ENCODE measurements at regions not wholly inside any gene's neighbourhood (a gene's known extent, or its start where the extent isn't known, plus 50 kb on each side); places are given as distances from the start of the nearest gene placed in this dataset.
"Not testable (repeated sequence)": the region's sequence is repeated elsewhere in the genome, so short reads cannot be mapped to it uniquely, and the experiment has no call there.

- FAIRE-seq: no peak
Measured at GRCh38 chr15:20345401-20345958, 196.1 kb downstream of the GOLGA6L6 start.

DNA sequence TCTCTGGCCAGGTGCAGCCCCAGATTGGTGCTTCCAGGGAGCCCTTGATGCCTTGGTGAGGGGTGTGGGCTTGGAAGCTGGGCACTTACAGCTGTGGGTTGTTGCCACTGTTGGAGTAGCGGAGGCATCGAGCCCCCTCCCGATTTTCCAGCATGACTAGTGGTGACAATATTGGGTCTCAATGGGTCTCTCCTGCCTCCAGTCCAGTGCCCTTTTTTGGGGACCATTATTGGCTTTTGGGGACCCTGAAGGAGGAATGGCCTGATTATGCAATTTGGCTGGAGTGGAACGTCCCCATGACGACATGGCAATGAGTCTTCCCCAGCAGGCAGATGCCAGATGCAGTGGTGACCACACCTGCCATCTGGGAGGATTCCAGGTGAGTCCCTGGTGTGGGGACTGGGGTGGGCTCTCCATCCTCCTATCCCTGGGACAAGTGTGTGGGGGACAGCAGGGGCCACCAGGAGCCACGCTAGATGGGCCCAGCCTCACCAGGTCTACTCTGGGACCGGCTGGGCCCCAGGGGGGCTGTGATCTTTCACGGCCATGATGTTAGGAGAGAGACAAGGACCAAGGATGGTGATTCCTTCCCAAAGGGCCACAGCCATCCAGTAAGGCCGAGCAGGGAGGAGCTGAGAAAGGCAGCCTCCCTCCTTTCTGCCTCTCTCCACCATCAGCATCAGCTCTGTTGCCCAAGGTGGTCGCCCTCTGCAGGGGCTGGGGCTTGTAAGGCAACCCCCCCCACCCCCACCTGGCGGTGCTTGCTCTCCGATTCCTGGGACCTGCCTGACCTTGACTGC, 196.8 kb downstream of the GOLGA6L6 start:
- no peak for FAIRE-seq

- not testable (repeated sequence) for FAIRE-seq
Measured at GRCh38 chr15:20343395-20344211, 198.0 kb downstream of the GOLGA6L6 start.

- FAIRE-seq: not testable (repeated sequence)
Measured at GRCh38 chr15:20342601-20343394, 198.8 kb downstream of the GOLGA6L6 start.

GRCh38 chr15:20341901-20342600, 199.5 kb downstream of the GOLGA6L6 start:
- no peak for FAIRE-seq

DNA sequence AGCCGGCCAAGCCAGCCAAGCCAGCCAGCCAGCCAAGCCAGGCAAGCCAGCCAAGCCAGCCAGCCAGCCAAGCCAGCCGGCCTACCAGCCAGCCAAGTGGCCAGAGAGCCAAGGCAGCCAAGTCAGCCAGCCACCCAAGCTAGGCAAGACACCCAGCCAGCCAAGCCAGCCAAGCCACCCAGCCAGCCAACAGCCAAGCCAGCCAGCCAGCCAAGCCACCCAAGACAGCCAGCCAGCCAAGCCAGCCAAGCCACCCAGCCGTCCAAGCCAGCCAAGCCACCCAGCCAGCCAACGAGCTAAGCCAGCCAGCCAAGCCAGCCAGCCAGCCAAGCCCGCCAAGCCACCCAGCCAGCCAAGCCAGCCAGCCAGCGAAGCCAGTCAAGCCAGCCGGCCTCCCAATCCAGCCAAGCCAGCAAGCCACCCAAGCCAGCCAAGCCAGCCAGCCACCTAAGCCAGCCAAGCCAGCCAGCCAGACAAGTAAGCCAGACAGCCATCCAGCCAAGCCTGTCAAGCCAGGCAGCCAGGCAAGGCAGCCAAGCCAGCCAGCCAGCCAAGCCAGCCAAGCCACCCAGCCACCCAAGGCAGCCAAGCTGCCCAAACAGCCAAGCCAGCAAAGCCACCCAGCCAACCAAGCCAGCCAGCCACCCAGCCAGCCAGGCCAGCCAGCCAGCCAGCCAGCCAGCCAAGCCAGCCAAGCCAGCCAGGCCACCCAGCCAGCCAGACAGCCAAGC, 200.5 kb downstream of the GOLGA6L6 start:
- FAIRE-seq: no peak

DNA sequence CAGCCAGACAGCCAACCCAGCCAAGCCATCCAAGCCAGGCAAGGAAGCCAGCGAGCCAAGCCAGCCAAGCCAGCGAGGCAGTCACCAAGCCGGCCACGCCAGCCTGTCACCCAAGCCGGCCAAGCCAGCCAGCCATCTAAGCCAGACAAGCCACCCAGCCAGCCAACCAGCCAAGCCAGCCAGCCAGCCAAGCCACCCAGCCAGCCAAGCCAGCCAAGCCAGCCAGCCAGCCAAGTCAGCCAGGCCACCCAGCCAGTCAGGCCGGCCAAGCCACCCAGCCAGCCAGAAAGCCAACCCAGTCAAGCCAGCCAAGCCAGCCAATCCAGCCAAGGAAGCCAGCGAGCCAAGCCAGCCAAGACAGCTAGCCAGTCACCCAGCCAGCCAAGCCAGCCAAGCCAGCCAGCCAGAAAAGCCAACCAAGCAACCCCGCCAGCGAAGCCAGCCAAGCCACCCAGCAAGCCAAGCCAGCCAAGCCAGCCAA, 201.2 kb downstream of the GOLGA6L6 start:
- FAIRE-seq: no peak

- not testable (repeated sequence) for FAIRE-seq
Measured at GRCh38 chr15:20339086-20339791, 202.4 kb downstream of the GOLGA6L6 start.

DNA sequence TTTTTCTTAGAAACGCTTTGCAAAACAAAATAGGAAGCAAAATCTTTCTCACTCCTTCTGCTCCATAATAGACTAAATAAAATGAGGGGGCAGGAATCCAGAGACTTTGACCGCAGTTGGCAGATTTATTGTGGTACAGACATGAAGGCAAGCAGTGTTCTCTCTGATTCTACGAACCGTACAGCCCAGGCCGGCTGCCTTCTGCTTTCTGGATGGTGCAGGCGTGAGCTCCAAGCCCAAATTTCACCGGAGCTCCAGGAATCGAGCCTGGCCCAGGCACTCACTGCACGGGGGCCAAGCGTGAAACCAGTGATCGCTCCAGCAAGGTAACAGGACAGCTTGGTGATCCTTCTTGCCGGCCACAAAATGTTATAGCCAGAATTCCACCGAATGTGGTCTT, 202.9 kb downstream of the GOLGA6L6 start:
- not testable (repeated sequence) for FAIRE-seq

GRCh38 chr15:20337238-20337637, 204.4 kb downstream of the GOLGA6L6 start:
- not testable (repeated sequence) for FAIRE-seq

DNA sequence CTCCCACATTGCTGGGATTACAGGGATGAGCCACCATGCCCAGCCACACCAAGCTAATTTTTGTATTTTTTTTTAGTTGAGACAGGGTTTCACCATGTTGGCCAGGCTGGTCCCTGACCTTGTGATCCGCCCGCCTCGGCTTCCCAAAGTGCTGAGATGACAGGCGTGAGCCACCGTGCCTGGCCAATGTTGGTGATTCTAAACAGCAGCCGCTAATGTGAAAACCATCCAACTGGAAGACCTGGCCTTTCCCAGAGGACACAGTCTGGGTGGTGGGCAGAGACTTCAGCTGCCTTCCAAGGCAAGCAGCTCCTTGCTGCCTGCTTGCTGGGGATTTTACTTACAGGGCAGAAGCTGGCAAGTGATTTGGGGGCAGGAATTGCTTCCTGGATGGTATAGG, 207.1 kb downstream of the GOLGA6L6 start:
- FAIRE-seq: not testable (repeated sequence)

DNA sequence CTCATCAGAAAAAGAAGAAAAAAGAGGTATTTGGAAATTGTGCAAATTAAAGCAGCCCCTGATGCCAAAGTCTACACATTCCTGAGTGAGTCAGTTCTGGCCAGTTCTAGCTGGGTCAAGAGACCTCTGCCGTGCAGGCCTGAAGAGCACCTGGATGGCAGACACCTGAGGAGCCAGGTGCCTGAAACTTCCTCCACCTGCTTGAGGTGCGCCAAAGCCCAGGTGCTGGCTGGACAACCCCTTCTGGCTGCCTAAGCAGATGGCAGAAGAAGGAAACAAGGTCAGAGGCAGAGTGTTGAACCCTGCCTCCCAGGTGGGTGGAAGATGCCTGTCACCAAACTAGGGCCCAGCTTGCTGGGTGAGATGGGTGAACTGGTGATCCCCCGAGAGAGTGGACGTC, 215.8 kb downstream of the GOLGA6L6 start:
- not testable (repeated sequence) for FAIRE-seq

DNA sequence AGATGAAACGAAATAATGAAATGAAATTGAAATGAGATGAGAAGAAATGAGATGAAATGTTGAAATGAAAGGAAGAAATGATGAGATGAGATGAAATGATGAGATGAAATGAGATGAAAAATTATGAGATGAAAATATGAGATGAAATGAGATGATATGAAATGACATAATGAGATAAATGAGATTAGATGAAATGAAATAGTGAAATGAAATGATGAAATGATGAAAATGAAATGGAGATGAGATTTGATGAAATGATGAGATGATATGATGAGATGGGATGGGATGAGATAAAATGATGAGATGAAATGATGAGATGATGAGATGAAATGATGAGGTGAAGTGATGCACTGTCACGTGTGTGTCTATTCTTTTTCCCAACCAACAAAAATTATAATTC, 224.5 kb downstream of the GOLGA6L6 start:
- FAIRE-seq: not testable (repeated sequence)

- FAIRE-seq: not testable (repeated sequence)
Measured at GRCh38 chr15:20311014-20311680, 230.5 kb downstream of the GOLGA6L6 start.

- no peak for FAIRE-seq
Measured at GRCh38 chr15:20310603-20311002, 231.0 kb downstream of the GOLGA6L6 start.

DNA sequence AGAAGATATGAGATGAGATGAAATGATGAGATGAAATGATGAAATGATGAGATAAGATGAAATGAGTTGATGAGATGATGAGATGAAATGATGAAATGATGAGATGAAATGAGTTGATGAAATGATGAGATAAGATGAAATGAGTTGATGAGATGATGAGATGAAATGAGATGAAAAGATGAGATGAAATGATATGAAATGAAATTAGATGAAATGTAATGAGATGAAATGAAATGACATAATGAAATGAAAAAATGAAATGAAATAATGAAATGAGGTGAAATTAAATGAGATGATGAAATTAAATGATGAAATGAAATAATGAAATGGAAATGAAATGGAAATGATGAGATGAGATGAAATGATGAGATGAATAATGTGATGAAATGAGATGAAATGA, 231.6 kb downstream of the GOLGA6L6 start:
- FAIRE-seq: not testable (repeated sequence)

- not testable (repeated sequence) for FAIRE-seq
Measured at GRCh38 chr15:20309395-20309794, 232.2 kb downstream of the GOLGA6L6 start.

DNA sequence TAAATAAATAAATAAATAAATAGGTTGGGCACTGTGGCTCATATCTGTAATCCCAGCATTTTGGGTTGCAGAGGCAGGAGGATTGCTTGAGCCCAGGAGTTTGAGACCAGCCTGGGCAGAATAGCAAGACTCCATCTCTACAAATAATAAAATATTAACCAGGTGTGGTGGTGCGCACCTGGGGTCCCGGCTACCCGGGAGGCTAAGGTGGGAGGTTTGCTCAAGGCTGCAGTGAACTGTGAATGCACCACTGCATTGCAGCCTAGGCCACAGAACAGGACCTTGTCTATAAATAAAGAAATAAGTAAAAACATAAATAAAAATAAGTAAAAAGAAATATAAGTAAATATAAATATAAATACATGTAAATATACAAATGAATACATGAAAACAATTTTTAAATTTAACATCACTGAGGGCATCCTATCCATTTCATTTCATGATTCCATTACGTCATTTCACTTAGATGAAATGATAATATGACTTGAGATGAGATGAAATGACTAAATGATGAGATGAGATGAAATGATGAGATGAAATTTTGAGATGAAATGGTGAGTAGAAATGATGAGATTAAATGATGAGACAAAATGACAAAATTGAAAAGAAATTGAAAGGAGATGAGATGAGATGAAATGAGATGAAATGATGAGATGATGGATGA, 233.4 kb downstream of the GOLGA6L6 start:
- FAIRE-seq: not testable (repeated sequence)

DNA sequence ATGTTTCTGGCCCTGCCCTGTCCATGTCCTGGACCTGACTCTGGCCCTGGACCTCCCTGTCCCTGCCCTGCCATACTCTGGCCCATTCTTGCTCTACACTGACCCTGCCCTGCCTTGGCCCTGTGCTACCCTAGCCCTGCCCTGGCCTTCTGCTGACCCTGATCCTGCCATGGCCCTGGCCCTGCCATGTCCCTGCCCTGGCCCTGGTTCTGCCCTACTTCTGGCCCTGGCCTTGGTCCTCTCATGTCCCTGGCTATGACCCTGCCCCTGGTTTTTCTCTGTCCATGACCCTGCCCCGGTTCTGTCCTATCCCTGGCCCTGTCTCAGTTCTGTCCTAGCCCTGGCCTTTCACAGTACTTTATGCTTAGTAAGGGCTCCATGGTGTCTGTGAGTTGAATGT, 234.5 kb downstream of the GOLGA6L6 start:
- FAIRE-seq: not testable (repeated sequence)
